GM12874 (cell line): ENCODE measurements at regions not wholly inside any gene's neighbourhood (a gene's known extent, or its start where the extent isn't known, plus 50 kb on each side); places are given as distances from the start of the nearest gene placed in this dataset.

ENCODE experiments used
- CTCF ChIP-seq: IDR thresholded peaks from 2 replicates; pipeline ENCODE4 v1.5.1; 2011; ENCODE audit warnings: low read depth, mild to moderate bottlenecking, control low read depth, low read length, moderate library complexity; ENCODE audit not compliant: insufficient read depth

GRCh38 chr5:29042152-29042551, 2003.8 kb upstream of the CDH9 start:
- no peak for TF ChIP-seq CTCF

GRCh38 chr5:29040404-29040803, 2002.0 kb upstream of the CDH9 start:
- TF ChIP-seq CTCF: no peak

DNA sequence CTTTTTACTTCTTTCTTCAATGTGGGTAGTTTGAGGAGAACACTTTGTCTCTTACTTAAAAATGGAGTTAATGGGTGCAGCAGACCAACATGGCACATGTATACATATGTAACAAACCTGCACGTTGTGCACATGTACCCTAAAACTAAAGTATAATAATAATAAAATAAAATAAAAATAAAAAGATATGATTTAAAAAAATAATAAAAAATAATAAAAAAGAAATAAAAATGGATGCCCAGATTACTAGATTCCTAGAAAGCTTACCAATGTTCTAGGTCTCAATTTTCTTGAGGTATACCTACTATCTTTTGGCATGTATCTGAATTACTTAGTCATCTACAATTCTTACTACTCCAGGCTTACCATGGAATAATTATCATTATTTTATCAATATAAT, 2001.6 kb upstream of the CDH9 start:
- no peak for TF ChIP-seq CTCF

- TF ChIP-seq CTCF: no peak
Observed at GRCh38 chr5:29037716-29038115, 1999.3 kb upstream of the CDH9 start.

GRCh38 chr5:29024052-29024451, 1985.7 kb upstream of the CDH9 start:
- no peak for TF ChIP-seq CTCF

- no peak for TF ChIP-seq CTCF
Observed at GRCh38 chr5:29023541-29023940, 1985.2 kb upstream of the CDH9 start.

DNA sequence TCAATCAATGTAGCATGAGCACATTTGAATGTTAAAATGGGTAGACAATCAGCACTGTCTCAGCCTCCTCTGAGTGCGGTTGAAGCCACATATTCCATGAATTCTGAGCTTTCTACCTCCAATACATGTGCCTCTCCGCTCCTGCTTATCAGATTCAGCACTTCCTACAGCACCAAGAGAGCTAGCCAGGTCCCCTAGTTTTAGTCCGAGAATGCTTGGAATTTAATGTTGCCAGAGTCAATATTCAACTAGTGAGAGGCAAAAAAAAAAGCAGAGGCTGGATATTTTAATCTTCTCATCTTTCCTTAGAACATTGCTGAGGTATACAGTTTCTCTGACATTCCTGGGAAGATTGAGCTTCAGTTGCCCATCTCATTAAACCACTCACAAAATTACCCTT, 1979.1 kb upstream of the CDH9 start:
- TF ChIP-seq CTCF: no peak

DNA sequence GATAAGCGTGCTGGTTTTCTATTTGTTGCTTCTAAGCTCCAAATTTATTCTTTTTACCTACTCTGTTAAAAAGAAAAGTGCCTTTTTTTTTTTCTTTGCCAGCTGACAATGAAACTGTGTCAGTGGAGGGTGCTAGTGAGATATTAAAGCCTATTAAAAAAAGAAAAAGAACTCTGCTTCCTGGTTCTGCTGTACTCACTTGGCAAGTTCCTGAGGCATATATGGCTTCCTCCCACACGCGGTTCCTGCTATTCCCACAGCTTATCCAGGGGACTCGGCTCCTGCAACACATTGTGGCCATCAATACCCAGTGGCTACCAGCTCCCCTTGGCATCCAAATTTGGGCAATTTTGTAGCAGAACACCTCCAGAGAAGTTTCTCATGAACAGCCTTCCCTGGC, 1977.7 kb upstream of the CDH9 start:
- no peak for TF ChIP-seq CTCF
